Mesenchymal stem cell (in vitro differentiated cells and primary cell): ENCODE measurements at regions not wholly inside any gene's neighbourhood (a gene's known extent, or its start where the extent isn't known, plus 50 kb on each side); places are given as distances from the start of the nearest gene placed in this dataset.

Experiments
- DNase-seq: peaks from one replicate; pipeline ENCODE4 v3.0.0-alpha.2; 2013
- H2AFZ ChIP-seq: one replicate; pipeline ENCODE4 v1.6.1; 2013; ENCODE audit warnings: low read depth, mild to moderate bottlenecking, control low read depth, inconsistent platforms, low read length, moderate library complexity
- H2AK5ac ChIP-seq: 2 replicates; pipeline ENCODE4 v1.6.1; 2013; ENCODE audit warnings: low read length, moderate library complexity, mild to moderate bottlenecking, inconsistent platforms; ENCODE audit not compliant: severe bottlenecking
- H2BK120ac ChIP-seq: one replicate; pipeline ENCODE4 v1.6.1; 2013; ENCODE audit warnings: low read depth, mild to moderate bottlenecking, inconsistent platforms, low read length, moderate library complexity
- H2BK12ac ChIP-seq, 2 experiments: one replicate each; pipeline ENCODE4 v1.6.1; 2013; ENCODE audit warnings: inconsistent platforms in 2 of 2, low read length in 2 of 2, mild to moderate bottlenecking in 2 of 2, moderate library complexity in 2 of 2, control low read depth in 1 of 2
- H2BK15ac ChIP-seq: one replicate; pipeline ENCODE4 v1.6.1; 2013; ENCODE audit warnings: mild to moderate bottlenecking, low read depth, inconsistent platforms; ENCODE audit not compliant: poor library complexity, severe bottlenecking
- H2BK5ac ChIP-seq: 2 replicates; pipeline ENCODE4 v1.6.1; 2013; ENCODE audit warnings: low read depth, mild to moderate bottlenecking, low read length, control low read depth, inconsistent platforms; ENCODE audit not compliant: poor library complexity, severe bottlenecking
- H3K14ac ChIP-seq, 2 experiments: one replicate each; pipeline ENCODE4 v1.6.1; 2013; ENCODE audit warnings: inconsistent platforms in 2 of 2, low read length in 2 of 2, control low read depth in 1 of 2, mild to moderate bottlenecking in 1 of 2, moderate library complexity in 1 of 2
- H3K18ac ChIP-seq, 2 experiments: one replicate each; pipeline ENCODE4 v1.6.1; 2013; ENCODE audit warnings: inconsistent platforms in 2 of 2, low read length in 2 of 2, control low read depth in 1 of 2, low read depth in 1 of 2, mild to moderate bottlenecking in 1 of 2
- H3K23ac ChIP-seq, 2 experiments: one replicate each; pipeline ENCODE4 v1.6.1; 2013; ENCODE audit warnings: inconsistent platforms in 2 of 2, low read length in 2 of 2, mild to moderate bottlenecking in 2 of 2, moderate library complexity in 2 of 2, control low read depth in 1 of 2
- H3K27ac ChIP-seq: 2 replicates; pipeline ENCODE4 v1.5.1; 2013; ENCODE audit warnings: mild to moderate bottlenecking, moderate library complexity, low read length, control low read depth, inconsistent platforms; ENCODE audit not compliant: poor library complexity, severe bottlenecking
- H3K27me3 ChIP-seq, 2 experiments: 2 replicates each; pipeline versions ENCODE4 v1.6.1 to v1.7.0; 2013; ENCODE audit warnings: low read length in 2 of 2, mild to moderate bottlenecking in 2 of 2, moderate library complexity in 2 of 2, control low read depth in 1 of 2, inconsistent platforms in 1 of 2; ENCODE audit not compliant: control insufficient read depth in 1 of 2, insufficient read depth in 1 of 2
- H3K36me3 ChIP-seq, 2 experiments: 2 replicates each; pipeline versions ENCODE4 v1.6.1 to v1.7.0; 2013; ENCODE audit warnings: low read length in 2 of 2, control low read depth in 1 of 2, inconsistent platforms in 1 of 2, low read depth in 1 of 2, mild to moderate bottlenecking in 1 of 2; ENCODE audit not compliant: insufficient read depth in 2 of 2, control insufficient read depth in 1 of 2
- H3K4ac ChIP-seq, 2 experiments: one replicate each; pipeline ENCODE4 v1.6.1; 2013; ENCODE audit warnings: inconsistent platforms in 2 of 2, low read length in 2 of 2, mild to moderate bottlenecking in 2 of 2, moderate library complexity in 2 of 2, control low read depth in 1 of 2, low read depth in 1 of 2
- H3K4me1 ChIP-seq: 2 replicates; pipeline ENCODE4 v1.6.1; 2013; ENCODE audit warnings: low read depth, low read length, control low read depth; ENCODE audit not compliant: control insufficient read depth, insufficient read depth
- H3K4me2 ChIP-seq: 2 replicates; pipeline ENCODE4 v1.6.1; 2013; ENCODE audit warnings: low read length, mild to moderate bottlenecking, inconsistent platforms; ENCODE audit not compliant: poor library complexity, severe bottlenecking
- H3K4me3 ChIP-seq, 2 experiments: 2 replicates each; pipeline versions ENCODE4 v1.5.1 to v1.7.0; 2013; ENCODE audit warnings: low read length in 2 of 2, mild to moderate bottlenecking in 2 of 2, control low read depth in 1 of 2, low read depth in 1 of 2; ENCODE audit not compliant: insufficient read depth in 1 of 2
- H3K79me1 ChIP-seq: replicated peaks from 2 replicates; pipeline ENCODE4 v1.6.1; 2013; ENCODE audit warnings: mild to moderate bottlenecking, control low read depth, low read length, inconsistent platforms; ENCODE audit not compliant: poor library complexity, severe bottlenecking
- H3K9ac ChIP-seq: 2 replicates; pipeline ENCODE4 v1.7.0; 2013; ENCODE audit warnings: mild to moderate bottlenecking, low read length, moderate library complexity
- H3K9me3 ChIP-seq: 2 replicates; pipeline ENCODE4 v1.7.0; 2013; ENCODE audit warnings: mild to moderate bottlenecking, low read length; ENCODE audit not compliant: control insufficient read depth
- H4K8ac ChIP-seq: one replicate; pipeline ENCODE4 v1.6.1; 2013; ENCODE audit warnings: inconsistent platforms, mild to moderate bottlenecking, low read length, moderate library complexity
- H4K91ac ChIP-seq: one replicate; pipeline ENCODE4 v1.6.1; 2013; ENCODE audit warnings: mild to moderate bottlenecking, low read length, inconsistent platforms
- WGBS: methylation state at CpG from one replicate; pipeline ENCODE4 v1.1.7; 2013; ENCODE audit warnings: mixed read lengths; 5-methylcytosine and 5-hydroxymethylcytosine counted together

DNA sequence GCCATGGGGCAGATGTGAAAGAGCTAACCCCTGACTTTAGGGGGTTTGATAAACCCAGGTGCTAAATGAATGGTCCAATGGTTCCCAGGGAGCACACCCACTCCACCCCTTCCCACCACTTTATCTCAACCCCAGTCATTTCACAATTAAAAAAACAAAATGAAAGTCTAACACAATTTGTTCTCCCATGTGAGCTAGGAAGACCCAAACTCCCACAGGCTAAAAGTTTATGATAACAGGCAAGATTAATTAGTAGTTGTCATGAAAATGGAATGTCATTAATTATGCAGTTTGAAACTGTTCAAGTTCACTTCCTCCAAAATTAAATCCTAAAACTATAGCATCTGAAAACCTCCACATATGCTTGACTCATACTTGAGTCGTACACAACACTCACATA, 63.3 kb upstream of the TPM1 start:
- peak; percentile 29 for DNase-seq
- no peak overlapping the region for H3K4me3 ChIP-seq
- no peak overlapping the region for H3K14ac ChIP-seq
- no peaks in the 10 kb centered on the region for H3K36me3 ChIP-seq
- peak overlapping the region; percentile 87 for H2AK5ac ChIP-seq
- H3K27ac ChIP-seq: no peak overlapping the region
- H2BK120ac ChIP-seq: no peak overlapping the region
- H2AFZ ChIP-seq: no peak overlapping the region
- peaks cover 23% of the 10 kb centered on the region for H3K4me1 ChIP-seq
- H2BK15ac ChIP-seq: no peak overlapping the region
- WGBS: no CpG with 5 or more reads among the region's 1 CpG
- H3K27me3 ChIP-seq: no peaks in the 10 kb centered on the region
- no peak overlapping the region for H3K23ac ChIP-seq
- H3K4ac ChIP-seq: no peak overlapping the region
- H2BK12ac ChIP-seq: peak overlapping the region in 1 of 2 experiments; percentile 29
- no peak overlapping the region for H4K8ac ChIP-seq
- H3K18ac ChIP-seq: no peak overlapping the region
- no peak overlapping the region for H3K9ac ChIP-seq
- no peak overlapping the region for H3K4me2 ChIP-seq
- H4K91ac ChIP-seq: no peak overlapping the region
- peaks cover 3% of the 10 kb centered on the region for H3K79me1 ChIP-seq
- no peaks in the 10 kb centered on the region for H3K9me3 ChIP-seq
- H2BK5ac ChIP-seq: peak overlapping the region; percentile 14

DNA sequence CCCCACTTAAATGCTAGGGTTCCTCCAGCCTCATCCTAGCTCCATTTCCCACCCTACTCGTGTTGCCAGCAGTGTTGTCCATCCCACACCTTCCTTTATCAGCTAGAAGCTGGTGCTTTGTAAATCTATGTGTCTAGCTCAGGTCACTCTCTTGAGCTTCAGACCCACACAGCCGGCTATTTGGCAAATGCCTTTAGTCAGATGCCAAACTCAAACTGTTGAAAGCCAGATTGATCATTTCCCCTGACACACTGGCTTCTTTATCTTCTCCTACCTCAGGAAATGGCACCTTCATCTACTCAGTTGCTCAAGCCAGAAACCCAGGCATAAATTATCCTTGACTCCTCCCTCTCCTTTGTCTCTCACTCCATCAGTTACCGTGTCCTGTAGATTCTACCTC, 61.5 kb upstream of the TPM1 start:
- no peak overlapping the region for H2BK5ac ChIP-seq
- H3K4ac ChIP-seq: no peak overlapping the region
- H2BK120ac ChIP-seq: no peak overlapping the region
- H3K23ac ChIP-seq: no peak overlapping the region
- H3K4me1 ChIP-seq: peaks cover 22% of the 10 kb centered on the region
- H3K9me3 ChIP-seq: no peaks in the 10 kb centered on the region
- no peak overlapping the region for H3K18ac ChIP-seq
- H3K27ac ChIP-seq: no peak overlapping the region
- no peak overlapping the region for H4K91ac ChIP-seq
- no peak overlapping the region for H4K8ac ChIP-seq
- H3K4me2 ChIP-seq: no peak overlapping the region
- 73% methylated on average over 3 of the region's 3 CpGs for WGBS
- H2BK15ac ChIP-seq: no peak overlapping the region
- peaks cover 0 to 3% of the 10 kb centered on the region in 2 experiments for H3K27me3 ChIP-seq
- H3K14ac ChIP-seq: no peak overlapping the region
- H3K36me3 ChIP-seq: no peaks in the 10 kb centered on the region
- no peak overlapping the region for H3K9ac ChIP-seq
- H3K79me1 ChIP-seq: peaks cover 3% of the 10 kb centered on the region
- H3K4me3 ChIP-seq: no peak overlapping the region
- no peak overlapping the region for H2AFZ ChIP-seq
- peak overlapping the region in 1 of 2 experiments; percentile 7 for H2BK12ac ChIP-seq
- H2AK5ac ChIP-seq: peak overlapping the region; percentile 55
- DNase-seq: no peak

DNA sequence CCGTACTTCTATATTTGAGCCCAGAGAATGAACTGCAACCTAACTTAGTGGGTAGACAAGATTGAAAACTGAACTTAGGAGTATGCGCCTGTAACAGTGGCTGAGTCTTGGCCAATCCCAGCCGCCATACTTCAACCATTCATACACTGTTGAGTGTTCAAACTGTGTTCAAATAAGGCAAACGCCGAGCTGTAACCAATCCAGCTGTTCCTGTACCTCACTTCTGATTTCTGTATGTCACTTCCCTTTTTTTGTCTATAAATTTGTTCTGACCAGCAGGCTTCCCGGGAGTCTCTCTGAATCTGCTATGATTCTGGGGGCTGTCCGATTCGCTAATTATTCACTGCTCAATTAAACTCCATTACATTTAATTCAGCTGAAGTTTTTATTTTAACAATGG, 58.6 kb upstream of the TPM1 start:
- no peak overlapping the region for H2BK5ac ChIP-seq
- H3K27ac ChIP-seq: no peak overlapping the region
- no peak overlapping the region for H2AFZ ChIP-seq
- H3K4me3 ChIP-seq: no peak overlapping the region
- no peak overlapping the region for H3K9ac ChIP-seq
- H3K36me3 ChIP-seq: no peaks in the 10 kb centered on the region
- no peak overlapping the region for H2AK5ac ChIP-seq
- H2BK12ac ChIP-seq: no peak overlapping the region
- no peak overlapping the region for H2BK15ac ChIP-seq
- H3K79me1 ChIP-seq: peaks cover 3% of the 10 kb centered on the region
- no peak overlapping the region for H2BK120ac ChIP-seq
- peaks cover 10% of the 10 kb centered on the region for H3K4me1 ChIP-seq
- no peak overlapping the region for H3K23ac ChIP-seq
- no peak overlapping the region for H3K4ac ChIP-seq
- WGBS: 94% methylated on average over 6 of the region's 8 CpGs
- H3K14ac ChIP-seq: no peak overlapping the region
- H3K9me3 ChIP-seq: no peaks in the 10 kb centered on the region
- no peak overlapping the region for H3K4me2 ChIP-seq
- no peak overlapping the region for H4K8ac ChIP-seq
- H3K27me3 ChIP-seq: peaks cover 0 to 3% of the 10 kb centered on the region in 2 experiments
- no peak overlapping the region for H4K91ac ChIP-seq
- DNase-seq: no peak
- no peak overlapping the region for H3K18ac ChIP-seq

DNA sequence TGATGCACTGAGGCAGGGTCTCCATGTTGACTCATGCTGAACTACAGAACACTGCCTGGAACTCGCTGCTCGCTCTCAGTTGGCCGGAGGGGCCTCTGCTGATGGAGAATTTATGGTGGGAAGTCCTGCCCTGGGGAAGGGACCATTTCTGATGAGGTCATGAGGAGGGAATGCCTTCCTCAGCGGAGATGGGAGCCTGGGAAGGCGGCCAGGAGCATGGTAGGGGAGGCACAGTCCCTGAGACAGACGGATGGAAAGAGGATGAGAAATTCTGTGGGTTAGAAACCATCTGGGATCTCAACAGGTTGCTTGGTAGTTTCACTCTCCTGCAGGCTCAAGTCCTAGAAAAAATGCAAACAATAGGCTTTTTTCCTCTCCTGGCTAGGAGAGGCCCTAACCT, 56.8 kb upstream of the TPM1 start:
- H3K4me2 ChIP-seq: peak overlapping the region; percentile 26
- no peak overlapping the region for H3K9ac ChIP-seq
- H3K14ac ChIP-seq: no peak overlapping the region
- H2BK12ac ChIP-seq: no peak overlapping the region
- H3K23ac ChIP-seq: no peak overlapping the region
- H3K4me1 ChIP-seq: peaks cover 13% of the 10 kb centered on the region
- H2BK5ac ChIP-seq: peak overlapping the region; percentile 89
- H3K27me3 ChIP-seq: peaks cover 0 to 3% of the 10 kb centered on the region in 2 experiments
- H4K8ac ChIP-seq: no peak overlapping the region
- H2BK120ac ChIP-seq: no peak overlapping the region
- H2AFZ ChIP-seq: no peak overlapping the region
- H3K18ac ChIP-seq: no peak overlapping the region
- H3K27ac ChIP-seq: peak overlapping the region; percentile 88
- peaks cover 3% of the 10 kb centered on the region for H3K79me1 ChIP-seq
- H3K9me3 ChIP-seq: no peaks in the 10 kb centered on the region
- H2AK5ac ChIP-seq: no peak overlapping the region
- 10% methylated on average over 6 of the region's 6 CpGs for WGBS
- no peak overlapping the region for H4K91ac ChIP-seq
- no peak overlapping the region for H3K4ac ChIP-seq
- peak; percentile 81 for DNase-seq
- H3K4me3 ChIP-seq: no peak overlapping the region
- H3K36me3 ChIP-seq: no peaks in the 10 kb centered on the region
- H2BK15ac ChIP-seq: no peak overlapping the region
